ENCODE measurements at regions not wholly inside any gene's neighbourhood (a gene's known extent, or its start where the extent isn't known, plus 50 kb on each side); places are given as distances from the start of the nearest gene placed in this dataset.

GRCh38 chr2:58649756-58650155 is 408.6 kb upstream of the FANCL start:
- no peak for TF ChIP-seq CTCF (IDR thresholded peaks at IDR 0.05; ENCODE audit: low read depth, low read length)
- no peak for TF ChIP-seq EZH2phosphoT487 (IDR thresholded peaks at IDR 0.05; ENCODE audit: low read depth)

All from OCI-LY3 (cell line).